BJ (cell line): ENCODE measurements at regions not wholly inside any gene's neighbourhood (a gene's known extent, or its start where the extent isn't known, plus 50 kb on each side); places are given as distances from the start of the nearest gene placed in this dataset.
"Not testable (repeated sequence)": the region's sequence is repeated elsewhere in the genome, so short reads cannot be mapped to it uniquely, and the experiment has no call there.

Experiments
- CTCF ChIA-PET: fragments of 350-600 bp; formaldehyde crosslinking; extraction: SDS; loops from one replicate; lab custom pipeline; 2021; ENCODE audit warnings: antibody characterized with exemption, inconsistent platforms; lab: Yijun Ruan, JAX
- POLR2A ChIA-PET: fragments of 300-600 bp; sonication (Branson Sonifier 250); formaldehyde crosslinking; extraction: SDS; loops from one replicate; lab custom pipeline; 2021; ENCODE audit warnings: antibody characterized with exemption; lab: Charles Lee
- DNase-seq: peaks from one replicate; pipeline ENCODE4 v3.0.0-alpha.2; 2011; ENCODE audit warnings: low read depth
- H3K27me3 ChIP-seq: 2 replicates; pipeline ENCODE4 v1.6.0; 2011; ENCODE audit warnings: low read length; ENCODE audit not compliant: control insufficient read depth, insufficient read depth
- H3K36me3 ChIP-seq: 2 replicates; pipeline ENCODE4 v1.5.1; 2011; ENCODE audit warnings: low read length; ENCODE audit not compliant: control insufficient read depth, insufficient read depth
- H3K4me3 ChIP-seq: 2 replicates; pipeline ENCODE4 v1.5.1; 2011; ENCODE audit warnings: low read depth, mild to moderate bottlenecking, control low read depth, low read length
- CTCF ChIP-seq: IDR thresholded peaks from 2 replicates; pipeline ENCODE4 v1.5.1; 2011; ENCODE audit warnings: low read depth, mild to moderate bottlenecking, control low read depth, inconsistent platforms, low read length, moderate library complexity; ENCODE audit not compliant: insufficient read depth

DNA sequence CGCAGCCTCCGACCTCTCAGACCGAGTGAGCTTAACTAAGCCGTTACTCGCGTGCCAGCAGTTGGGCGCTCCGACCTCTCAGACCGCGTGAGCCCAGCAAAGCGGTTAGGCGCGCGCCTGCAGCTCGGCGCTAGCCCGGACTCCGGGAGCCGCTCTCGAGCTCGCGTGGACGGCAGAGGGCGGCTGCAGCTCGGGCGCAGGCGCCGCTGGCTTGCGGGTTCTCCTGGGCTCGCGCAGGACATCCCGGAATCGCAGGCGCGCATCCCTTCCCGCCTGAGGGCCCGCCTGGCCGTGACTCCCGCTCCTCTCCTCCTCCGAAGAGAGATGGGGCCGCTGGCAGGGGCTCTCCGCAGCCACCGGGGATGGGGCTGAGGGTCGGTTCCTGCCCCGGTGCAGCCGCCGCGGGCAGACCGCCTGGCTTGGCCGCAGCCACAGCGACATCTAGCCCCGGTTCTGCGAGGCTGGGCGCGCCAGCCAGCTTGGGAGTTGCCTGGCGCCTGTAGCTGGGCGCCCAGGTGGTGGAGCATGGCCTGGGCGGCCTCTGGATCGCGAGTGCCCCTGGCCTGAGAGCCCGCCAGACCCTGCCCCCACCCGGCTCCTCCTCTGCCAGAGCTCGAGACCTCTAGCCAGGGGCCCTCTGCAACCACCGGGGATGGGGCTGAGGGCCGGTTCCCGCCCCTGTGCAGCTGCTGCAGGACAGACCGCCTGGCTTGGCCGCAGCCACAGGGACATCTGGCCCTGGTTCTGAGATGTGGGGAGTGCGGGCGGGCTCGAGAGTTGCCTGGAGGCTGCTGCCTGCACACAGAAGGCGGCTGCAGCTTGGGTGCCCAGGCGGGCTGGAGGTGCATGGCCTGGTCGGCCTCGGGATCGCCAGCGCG is 85.7 kb upstream of the CCDC180 start:
- not testable (repeated sequence) for H3K4me3 ChIP-seq, H3K36me3 ChIP-seq, DNase-seq, H3K27me3 ChIP-seq
- CTCF ChIA-PET = interaction anchor here (1.0 kb wide), 1 partner anchor 16 kb away, joined by 5 read pairs; no protein-coding TSS in a partner anchor
- POLR2A ChIA-PET = interaction anchor here (0.7 kb wide), 1 partner anchor 377 kb away, joined by 19 read pairs; no protein-coding TSS in a partner anchor

DNA sequence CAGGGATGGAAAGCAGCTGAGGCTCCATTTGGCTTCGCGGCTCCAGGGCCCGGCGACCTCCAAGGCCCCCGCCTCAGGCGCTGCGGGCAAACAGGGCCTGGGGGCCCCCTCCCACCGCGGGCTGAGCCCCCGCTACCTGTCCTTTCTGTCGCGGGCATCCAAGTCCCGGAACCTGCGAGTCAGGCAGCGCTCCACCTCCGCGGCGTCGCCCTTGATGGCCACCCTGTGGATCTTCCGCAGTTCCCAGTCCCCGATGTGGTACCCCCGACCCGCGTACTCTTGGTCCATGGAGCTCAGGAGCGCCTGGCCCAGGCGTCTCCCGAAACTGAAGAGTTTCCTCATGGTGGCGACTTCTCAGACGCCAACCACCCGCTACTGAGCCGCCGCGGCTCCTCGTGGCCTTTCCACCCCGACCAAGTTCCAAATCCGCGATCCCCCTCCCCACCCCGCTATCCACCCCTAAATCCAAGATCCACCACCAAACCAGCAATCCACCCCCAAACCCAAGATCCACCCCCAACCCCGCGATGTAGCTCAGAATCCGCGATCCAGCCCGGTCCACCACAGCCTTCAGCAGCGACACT is 86.5 kb upstream of the CCDC180 start:
- no peak overlapping the region for H3K4me3 ChIP-seq
- H3K27me3 ChIP-seq = peaks cover 9% of the 10 kb centered on the region
- no peaks in the 10 kb centered on the region for H3K36me3 ChIP-seq
- DNase-seq = no peak
- ChIA-PET POLR2A (interaction anchor here (0.7 kb wide), 1 partner anchor 378 kb away, joined by 19 read pairs; no protein-coding TSS in a partner anchor), CTCF (no interaction called here)
- TF ChIP-seq CTCF = no peak

DNA sequence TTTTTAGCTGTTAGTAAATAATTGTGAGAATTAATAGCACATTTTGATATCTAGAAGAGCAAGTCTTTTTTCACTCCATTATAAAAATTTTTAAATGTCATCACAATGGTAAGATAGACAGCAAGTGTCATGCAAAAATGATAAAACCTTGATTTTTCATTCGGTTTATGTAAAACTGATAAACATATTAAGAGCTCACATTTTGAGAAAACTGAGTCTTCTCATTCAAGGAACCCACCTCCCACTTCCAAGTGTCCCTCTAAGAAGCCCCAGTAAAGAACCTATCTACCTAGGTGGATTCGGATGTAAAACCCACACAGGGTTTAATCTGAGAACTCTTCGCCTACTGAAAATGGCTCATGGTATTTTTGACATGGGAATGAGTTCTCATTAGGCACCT is 87.1 kb upstream of the CCDC180 start:
- POLR2A ChIA-PET, DNase-seq, CTCF ChIA-PET, H3K27me3 ChIP-seq, H3K36me3 ChIP-seq, H3K4me3 ChIP-seq: not testable (repeated sequence)

- H3K4me3 ChIP-seq, H3K36me3 ChIP-seq, POLR2A ChIA-PET, CTCF ChIA-PET, DNase-seq, H3K27me3 ChIP-seq: not testable (repeated sequence)
Observed at GRCh38 chr9:97219443-97220140, 87.9 kb upstream of the CCDC180 start.

DNA sequence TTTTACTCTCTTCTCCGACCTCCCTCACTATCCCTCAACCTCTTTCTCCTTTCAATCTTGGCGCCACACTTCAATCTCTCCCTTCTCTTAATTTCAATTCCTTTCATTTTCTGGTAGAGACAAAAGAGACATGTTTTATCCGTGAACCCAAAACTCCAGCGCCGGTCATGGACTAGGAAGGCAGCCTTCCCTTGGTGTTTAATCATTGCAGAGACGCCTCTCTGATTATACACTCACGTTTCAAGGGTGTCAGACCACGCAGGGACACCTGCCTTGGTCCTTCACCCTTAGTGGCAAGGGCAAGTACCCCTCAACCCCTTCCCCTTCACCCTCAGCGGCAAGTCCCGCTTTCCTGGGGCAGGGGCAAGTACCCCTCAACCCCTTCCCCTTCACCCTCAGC is 92.3 kb upstream of the CCDC180 start:
- H3K4me3 ChIP-seq, H3K36me3 ChIP-seq, DNase-seq, H3K27me3 ChIP-seq, CTCF ChIA-PET, POLR2A ChIA-PET: not testable (repeated sequence)

GRCh38 chr9:97214556-97214955 is 92.9 kb upstream of the CCDC180 start:
- H3K4me3 ChIP-seq, CTCF ChIA-PET, H3K27me3 ChIP-seq, POLR2A ChIA-PET, H3K36me3 ChIP-seq, DNase-seq: not testable (repeated sequence)

DNA sequence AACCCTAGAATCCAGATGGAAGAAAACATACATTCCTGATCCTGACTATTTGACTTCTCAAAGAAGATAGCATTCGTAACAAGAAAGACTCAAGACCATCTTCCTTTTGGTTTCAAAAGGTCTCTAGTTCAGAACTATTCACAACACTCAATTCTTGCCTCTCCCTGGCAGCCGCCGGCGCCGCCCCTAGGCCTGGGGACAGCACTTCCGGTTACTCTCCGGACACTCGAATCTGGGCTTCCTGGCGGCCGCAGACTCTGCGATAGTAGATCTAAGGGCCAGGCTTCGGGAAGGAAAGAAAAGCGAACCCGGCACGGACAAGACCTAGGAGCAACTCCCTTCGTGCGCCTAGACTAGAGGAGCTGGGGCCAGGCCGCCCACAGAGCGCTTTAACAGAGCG is 107.8 kb upstream of the CCDC180 start:
- POLR2A ChIA-PET, DNase-seq, H3K27me3 ChIP-seq, H3K36me3 ChIP-seq, H3K4me3 ChIP-seq, CTCF ChIA-PET: not testable (repeated sequence)

GRCh38 chr9:97193767-97194166 is 113.7 kb upstream of the CCDC180 start:
- CTCF ChIA-PET, H3K36me3 ChIP-seq: not testable (repeated sequence)

More at GRCh38 chr9:97193767-97194166, 113.7 kb upstream of the CCDC180 start:
- DNase-seq, POLR2A ChIA-PET, H3K4me3 ChIP-seq, H3K27me3 ChIP-seq: not testable (repeated sequence)
